Body of pancreas (tissue), 4 donors: ENCODE measurements at regions not wholly inside any gene's neighbourhood (a gene's known extent, or its start where the extent isn't known, plus 50 kb on each side); places are given as distances from the start of the nearest gene placed in this dataset.

ENCODE experiments used
- POLR2A ChIP-seq, 3 donors: fragments of 450-650 bp; IDR thresholded peaks; one replicate each; pipeline ENCODE4 v1.6.1; 2016; ENCODE audit warnings: antibody characterized with exemption in 3 of 3, mild to moderate bottlenecking in 2 of 3
- TF ChIP-seq, protein P1 (sequence below), 7 experiments: fragments of 450-650 bp in 4 of 7; fragments of 200-600 bp in 3 of 7; sonication (generic) in 3 of 7; IDR thresholded peaks; one replicate each; pipeline ENCODE4 v1.5.1; 2016 to 2019; ENCODE audit warnings: antibody characterized with exemption in 7 of 7

DNA sequence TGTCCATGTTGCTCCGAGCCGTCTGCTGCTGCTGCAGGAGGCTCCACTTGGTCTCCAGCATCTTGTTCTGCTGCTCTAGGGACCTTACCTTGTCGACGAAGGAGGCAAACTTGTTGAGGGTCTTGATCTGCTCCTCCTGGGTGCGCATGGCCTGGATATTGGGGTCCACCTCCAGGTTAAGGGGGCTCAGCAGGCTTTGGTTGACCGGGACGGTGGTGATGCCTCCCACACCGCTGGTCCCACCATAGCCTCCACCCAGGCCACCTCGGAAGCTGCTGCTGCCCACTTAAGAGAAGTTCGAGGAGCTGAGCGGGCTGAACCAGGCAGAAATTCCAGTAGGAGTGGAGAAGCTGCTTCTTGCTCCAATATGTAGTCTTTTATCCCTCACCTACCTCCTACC lies 180.7 kb upstream of the SYNPR start:
- TF ChIP-seq, protein P1, sequence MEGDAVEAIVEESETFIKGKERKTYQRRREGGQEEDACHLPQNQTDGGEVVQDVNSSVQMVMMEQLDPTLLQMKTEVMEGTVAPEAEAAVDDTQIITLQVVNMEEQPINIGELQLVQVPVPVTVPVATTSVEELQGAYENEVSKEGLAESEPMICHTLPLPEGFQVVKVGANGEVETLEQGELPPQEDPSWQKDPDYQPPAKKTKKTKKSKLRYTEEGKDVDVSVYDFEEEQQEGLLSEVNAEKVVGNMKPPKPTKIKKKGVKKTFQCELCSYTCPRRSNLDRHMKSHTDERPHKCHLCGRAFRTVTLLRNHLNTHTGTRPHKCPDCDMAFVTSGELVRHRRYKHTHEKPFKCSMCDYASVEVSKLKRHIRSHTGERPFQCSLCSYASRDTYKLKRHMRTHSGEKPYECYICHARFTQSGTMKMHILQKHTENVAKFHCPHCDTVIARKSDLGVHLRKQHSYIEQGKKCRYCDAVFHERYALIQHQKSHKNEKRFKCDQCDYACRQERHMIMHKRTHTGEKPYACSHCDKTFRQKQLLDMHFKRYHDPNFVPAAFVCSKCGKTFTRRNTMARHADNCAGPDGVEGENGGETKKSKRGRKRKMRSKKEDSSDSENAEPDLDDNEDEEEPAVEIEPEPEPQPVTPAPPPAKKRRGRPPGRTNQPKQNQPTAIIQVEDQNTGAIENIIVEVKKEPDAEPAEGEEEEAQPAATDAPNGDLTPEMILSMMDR (IDR thresholded peaks at IDR 0.05), result no peak
- TF ChIP-seq POLR2A (IDR thresholded peaks at IDR 0.05), result no peak
